ENCODE measurements at regions not wholly inside any gene's neighbourhood (a gene's known extent, or its start where the extent isn't known, plus 50 kb on each side); places are given as distances from the start of the nearest gene placed in this dataset.

GRCh38 chr14:65290830-65291229 is 121.7 kb upstream of the FUT8 start:
- TF ChIP-seq POLR2AphosphoS5 (IDR thresholded peaks at IDR 0.05; ENCODE audit: low read depth, low read length), result no peak
- TF ChIP-seq CTCF (IDR thresholded peaks at IDR 0.05), result no peak
- no peak for TF ChIP-seq REST (IDR thresholded peaks at IDR 0.05; ENCODE audit: low read depth, low read length)
- no peak for TF ChIP-seq FOXM1 (IDR thresholded peaks at IDR 0.05; ENCODE audit: low read depth)
- TF ChIP-seq EP300 (IDR thresholded peaks at IDR 0.05; ENCODE audit: borderline replicate concordance in 1 of 2, low read depth in 1 of 2, low read length in 1 of 2), result peak in 1 of 2 experiments; percentile 34; a peak in 1 of 4 replicates
- no peak for TF ChIP-seq RAD21 (IDR thresholded peaks at IDR 0.05; ENCODE audit: low read length)

Data from SK-N-SH (cell line).